HCT116 (cell line): ENCODE measurements at regions not wholly inside any gene's neighbourhood (a gene's known extent, or its start where the extent isn't known, plus 50 kb on each side); places are given as distances from the start of the nearest gene placed in this dataset.

Experiments used
- ATAC-seq: fragments of 200-7000 bp; cut with Tn5 transposase; 2 replicates; pipeline ENCODE4 v1.9.1; 2020; ENCODE audit warnings: mild to moderate bottlenecking, moderate library complexity
- BruUV-seq: library from RNA; stranded (reverse); fragments of 400-500 nt; replicated peaks from 2 replicates; lab custom pipeline; 2021; lab: Mats Ljungman, UMichigan
- CTCF ChIA-PET: fragments of 300-600 bp; sonication (Branson Sonifier 250); formaldehyde crosslinking; loops from one replicate; lab custom pipeline; 2021; ENCODE audit warnings: antibody characterized with exemption; lab: Charles Lee
- POLR2A ChIA-PET: fragments of 300-600, 350-600 bp; sonication (Branson Sonifier 250); formaldehyde crosslinking; loops from one replicate; lab custom pipeline; 2021; ENCODE audit warnings: antibody characterized with exemption; lab: Charles Lee
- RAD21 ChIA-PET, 2 experiments: fragments of 300-600 bp; sonication (Branson Sonifier 250); formaldehyde crosslinking; loops; one replicate each; lab custom pipeline; 2023; ENCODE audit warnings: low total read pairs in 2 of 2; ENCODE audit not compliant: uncharacterized antibody in 2 of 2, unreplicated experiment in 2 of 2, low non-redundant PET in 1 of 2; lab: Charles Lee
- DNase-seq: peaks from one replicate; pipeline ENCODE4 v3.0.0-alpha.2; 2010; ENCODE audit warnings: low read depth, low spot score
- H2AFZ ChIP-seq: fragments of 200-600 bp; shearing (Covaris generic), sonication (generic); 2 replicates; pipeline ENCODE4 v1.6.1; 2017; ENCODE audit warnings: low read depth, mixed run types, mixed read lengths, antibody characterized with exemption, low read length; ENCODE audit not compliant: poor library complexity, severe bottlenecking
- H3K27ac ChIP-seq: 2 replicates; pipeline ENCODE4 v1.5.1; 2012; ENCODE audit warnings: low read depth, low read length
- H3K27me3 ChIP-seq: fragments of 200-600 bp; sonication (generic); 2 replicates; pipeline ENCODE4 v1.6.1; 2016; ENCODE audit warnings: mixed run types, low read length, mixed read lengths; ENCODE audit not compliant: insufficient read depth
- H3K36me3 ChIP-seq, 2 experiments: fragments of 200-500 bp in 1 of 2; fragments of 200-600 bp in 1 of 2; sonication (Bioruptor generic) in 1 of 2; sonication (generic) in 1 of 2; 2 replicates each; pipeline versions ENCODE4 v1.5.1 to v1.6.1; 2014 to 2016; ENCODE audit warnings: low read length in 2 of 2, inconsistent platforms in 1 of 2, mixed read lengths in 1 of 2, mixed run types in 1 of 2; ENCODE audit not compliant: insufficient read depth in 2 of 2, control insufficient read depth in 1 of 2
- H3K4me1 ChIP-seq, 2 experiments: fragments of 200-600 bp in 1 of 2; sonication (generic) in 1 of 2; 2 replicates each; pipeline versions ENCODE4 v1.5.1 to v1.6.1; 2012 to 2017; ENCODE audit warnings: low read length in 2 of 2, inconsistent platforms in 1 of 2, mild to moderate bottlenecking in 1 of 2, mixed read lengths in 1 of 2, mixed run types in 1 of 2, moderate library complexity in 1 of 2; ENCODE audit not compliant: insufficient read depth in 2 of 2, control insufficient read depth in 1 of 2
- H3K4me2 ChIP-seq: fragments of 200-600 bp; sonication (generic); 2 replicates; pipeline ENCODE4 v1.6.1; 2017; ENCODE audit warnings: mixed run types, low read length, mixed read lengths
- H3K4me3 ChIP-seq, 2 experiments: fragments of 200-600 bp in 1 of 2; sonication (generic) in 1 of 2; replicated peaks in 1 of 2; 2 replicates each; pipeline ENCODE4 v1.5.1; 2011 to 2016; ENCODE audit warnings: low read length in 2 of 2, control low read depth in 1 of 2, low read depth in 1 of 2, mild to moderate bottlenecking in 1 of 2, mixed read lengths in 1 of 2, mixed run types in 1 of 2
- H3K79me2 ChIP-seq: fragments of 200-600 bp; sonication (generic); 2 replicates; pipeline ENCODE4 v1.6.1; 2017; ENCODE audit warnings: mild to moderate bottlenecking, mixed run types, low read length, moderate library complexity, mixed read lengths; ENCODE audit not compliant: insufficient read depth
- H3K9ac ChIP-seq: fragments of 200-600 bp; sonication (generic); 2 replicates; pipeline ENCODE4 v1.6.1; 2016; ENCODE audit warnings: low read length, mixed read lengths
- H3K9me2 ChIP-seq: fragments of 200-600 bp; sonication (generic), shearing (Covaris generic); 2 replicates; pipeline ENCODE4 v1.6.1; 2017; ENCODE audit warnings: mixed run types, mild to moderate bottlenecking, moderate library complexity; ENCODE audit not compliant: insufficient read depth
- H3K9me3 ChIP-seq, 2 experiments: fragments of 200-500 bp in 1 of 2; fragments of 200-600 bp in 1 of 2; sonication (Bioruptor generic) in 1 of 2; sonication (generic) in 1 of 2; 2 replicates each; pipeline ENCODE4 v1.6.1; 2014 to 2017; ENCODE audit warnings: low read length in 2 of 2, mixed read lengths in 2 of 2, inconsistent platforms in 1 of 2, low read depth in 1 of 2, mild to moderate bottlenecking in 1 of 2, mixed run types in 1 of 2, moderate library complexity in 1 of 2; ENCODE audit not compliant: control insufficient read depth in 1 of 2, insufficient read depth in 1 of 2
- H4K20me1 ChIP-seq: fragments of 200-600 bp; sonication (generic), shearing (Covaris generic); 2 replicates; pipeline ENCODE4 v1.6.1; 2017; ENCODE audit warnings: mixed run types, mild to moderate bottlenecking, moderate library complexity; ENCODE audit not compliant: insufficient read depth
- CBX3 ChIP-seq: IDR thresholded peaks from 2 replicates; pipeline ENCODE4 v1.6.1; 2012; ENCODE audit warnings: low read depth
- EZH2 ChIP-seq: fragments of 200-600 bp; sonication (generic); IDR thresholded peaks from 2 replicates; pipeline ENCODE4 v1.6.1; 2017; ENCODE audit warnings: antibody characterized with exemption, mixed run types
- FOSL1 ChIP-seq: IDR thresholded peaks from 2 replicates; pipeline ENCODE4 v1.6.1; 2012; ENCODE audit warnings: low read depth
- JUND ChIP-seq: IDR thresholded peaks from 2 replicates; pipeline ENCODE4 v1.6.1; 2012
- POLR2A ChIP-seq: IDR thresholded peaks from 2 replicates; pipeline ENCODE4 v1.7.0; 2011; ENCODE audit warnings: borderline replicate concordance; ENCODE audit not compliant: insufficient read depth, insufficient read length; ENCODE audit errors: extremely low read depth
- POLR2AphosphoS5 ChIP-seq: IDR thresholded peaks from 2 replicates; pipeline ENCODE4 v1.6.1; 2011; ENCODE audit warnings: mild to moderate bottlenecking, low read depth, low read length, moderate library complexity
- SP1 ChIP-seq: IDR thresholded peaks from 2 replicates; pipeline ENCODE4 v1.6.1; 2012; ENCODE audit warnings: low read depth
- SRF ChIP-seq: IDR thresholded peaks from 2 replicates; pipeline ENCODE4 v1.6.1; 2012; ENCODE audit warnings: low read depth
- ZFX ChIP-seq: fragments of 450-650 bp; IDR thresholded peaks from 2 replicates; pipeline ENCODE4 v1.6.1; 2017
- ZNF274 ChIP-seq: fragments of 200-500 bp; sonication (Bioruptor generic); IDR thresholded peaks from 2 replicates; pipeline ENCODE4 v1.6.1; 2014; ENCODE audit warnings: mild to moderate bottlenecking, low read depth, low read length, inconsistent platforms
- intact Hi-C: fragments of 100-400 bp; cut with micrococcal nuclease; formaldehyde crosslinking; loops from 2 replicates; pipeline ENCODE4 v1.10.0; 2022
- TF ChIP-seq, protein P1 (sequence below): IDR thresholded peaks from 2 replicates; pipeline ENCODE4 v1.6.1; 2012
- TF ChIP-seq, protein P2 (sequence below): IDR thresholded peaks from 2 replicates; pipeline ENCODE4 v1.6.1; 2012; ENCODE audit warnings: low read depth
- TF ChIP-seq, protein P3 (sequence below), 3 experiments: fragments of 200-600 bp in 1 of 3; sonication (generic) in 1 of 3; IDR thresholded peaks in 2 of 3; conservative IDR thresholded peaks in 1 of 3; 2 replicates each; pipeline ENCODE4 v1.5.1; 2012 to 2017; ENCODE audit warnings: low read depth in 2 of 3, low read length in 2 of 3, antibody characterized with exemption in 1 of 3, borderline replicate concordance in 1 of 3, control low read depth in 1 of 3, mild to moderate bottlenecking in 1 of 3, mixed read lengths in 1 of 3, mixed run types in 1 of 3, moderate library complexity in 1 of 3; ENCODE audit not compliant: insufficient read depth in 1 of 3

DNA sequence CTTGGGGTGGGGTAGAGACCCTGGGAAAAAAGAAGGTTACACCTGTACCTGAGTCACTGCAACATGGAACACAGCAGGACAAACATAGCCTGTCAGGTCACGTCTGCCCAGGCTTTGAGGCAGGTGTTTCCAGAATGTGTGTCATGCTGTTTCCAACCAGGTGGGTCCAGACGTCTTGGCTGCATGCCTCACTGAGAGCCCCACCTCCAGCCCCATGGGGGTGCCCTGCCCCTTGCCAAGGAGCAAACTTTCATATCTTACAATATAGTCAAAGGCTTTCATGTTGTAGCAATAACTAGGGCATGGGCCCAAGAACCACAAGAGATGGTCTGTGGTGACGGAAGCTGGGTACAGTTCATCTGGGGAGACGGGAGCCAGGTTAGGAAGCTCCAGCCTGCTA, 499.7 kb downstream of the BCL11A start:
- Histone ChIP-seq H3K9ac (no peak overlapping the region), H3K9me3 (no peaks in the 10 kb centered on the region), H3K36me3 (no peaks in the 10 kb centered on the region), H3K4me2 (no peak overlapping the region), H4K20me1 (no peaks in the 10 kb centered on the region), H3K4me1 (no peaks in the 10 kb centered on the region), H3K9me2 (no peaks in the 10 kb centered on the region), H3K79me2 (no peaks in the 10 kb centered on the region), H3K27me3 (no peaks in the 10 kb centered on the region), H3K27ac (no peak overlapping the region), H3K4me3 (no peak overlapping the region), H2AFZ (no peak overlapping the region)
- intact Hi-C loops: no loop called here
- DNase-seq: no peak
- CTCF ChIA-PET: no interaction called here
- TF ChIP-seq SRF (no peak), ZNF274 (no peak), JUND (no peak), CBX3 (no peak), ZFX (no peak), SP1 (no peak), POLR2A (no peak), EZH2 (no peak), FOSL1 (no peak), POLR2AphosphoS5 (no peak)
- TF ChIP-seq, protein P1, sequence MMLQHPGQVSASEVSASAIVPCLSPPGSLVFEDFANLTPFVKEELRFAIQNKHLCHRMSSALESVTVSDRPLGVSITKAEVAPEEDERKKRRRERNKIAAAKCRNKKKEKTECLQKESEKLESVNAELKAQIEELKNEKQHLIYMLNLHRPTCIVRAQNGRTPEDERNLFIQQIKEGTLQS: no peak
- TF ChIP-seq, protein P2, sequence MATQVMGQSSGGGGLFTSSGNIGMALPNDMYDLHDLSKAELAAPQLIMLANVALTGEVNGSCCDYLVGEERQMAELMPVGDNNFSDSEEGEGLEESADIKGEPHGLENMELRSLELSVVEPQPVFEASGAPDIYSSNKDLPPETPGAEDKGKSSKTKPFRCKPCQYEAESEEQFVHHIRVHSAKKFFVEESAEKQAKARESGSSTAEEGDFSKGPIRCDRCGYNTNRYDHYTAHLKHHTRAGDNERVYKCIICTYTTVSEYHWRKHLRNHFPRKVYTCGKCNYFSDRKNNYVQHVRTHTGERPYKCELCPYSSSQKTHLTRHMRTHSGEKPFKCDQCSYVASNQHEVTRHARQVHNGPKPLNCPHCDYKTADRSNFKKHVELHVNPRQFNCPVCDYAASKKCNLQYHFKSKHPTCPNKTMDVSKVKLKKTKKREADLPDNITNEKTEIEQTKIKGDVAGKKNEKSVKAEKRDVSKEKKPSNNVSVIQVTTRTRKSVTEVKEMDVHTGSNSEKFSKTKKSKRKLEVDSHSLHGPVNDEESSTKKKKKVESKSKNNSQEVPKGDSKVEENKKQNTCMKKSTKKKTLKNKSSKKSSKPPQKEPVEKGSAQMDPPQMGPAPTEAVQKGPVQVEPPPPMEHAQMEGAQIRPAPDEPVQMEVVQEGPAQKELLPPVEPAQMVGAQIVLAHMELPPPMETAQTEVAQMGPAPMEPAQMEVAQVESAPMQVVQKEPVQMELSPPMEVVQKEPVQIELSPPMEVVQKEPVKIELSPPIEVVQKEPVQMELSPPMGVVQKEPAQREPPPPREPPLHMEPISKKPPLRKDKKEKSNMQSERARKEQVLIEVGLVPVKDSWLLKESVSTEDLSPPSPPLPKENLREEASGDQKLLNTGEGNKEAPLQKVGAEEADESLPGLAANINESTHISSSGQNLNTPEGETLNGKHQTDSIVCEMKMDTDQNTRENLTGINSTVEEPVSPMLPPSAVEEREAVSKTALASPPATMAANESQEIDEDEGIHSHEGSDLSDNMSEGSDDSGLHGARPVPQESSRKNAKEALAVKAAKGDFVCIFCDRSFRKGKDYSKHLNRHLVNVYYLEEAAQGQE: no peak
- TF ChIP-seq, protein P3, sequence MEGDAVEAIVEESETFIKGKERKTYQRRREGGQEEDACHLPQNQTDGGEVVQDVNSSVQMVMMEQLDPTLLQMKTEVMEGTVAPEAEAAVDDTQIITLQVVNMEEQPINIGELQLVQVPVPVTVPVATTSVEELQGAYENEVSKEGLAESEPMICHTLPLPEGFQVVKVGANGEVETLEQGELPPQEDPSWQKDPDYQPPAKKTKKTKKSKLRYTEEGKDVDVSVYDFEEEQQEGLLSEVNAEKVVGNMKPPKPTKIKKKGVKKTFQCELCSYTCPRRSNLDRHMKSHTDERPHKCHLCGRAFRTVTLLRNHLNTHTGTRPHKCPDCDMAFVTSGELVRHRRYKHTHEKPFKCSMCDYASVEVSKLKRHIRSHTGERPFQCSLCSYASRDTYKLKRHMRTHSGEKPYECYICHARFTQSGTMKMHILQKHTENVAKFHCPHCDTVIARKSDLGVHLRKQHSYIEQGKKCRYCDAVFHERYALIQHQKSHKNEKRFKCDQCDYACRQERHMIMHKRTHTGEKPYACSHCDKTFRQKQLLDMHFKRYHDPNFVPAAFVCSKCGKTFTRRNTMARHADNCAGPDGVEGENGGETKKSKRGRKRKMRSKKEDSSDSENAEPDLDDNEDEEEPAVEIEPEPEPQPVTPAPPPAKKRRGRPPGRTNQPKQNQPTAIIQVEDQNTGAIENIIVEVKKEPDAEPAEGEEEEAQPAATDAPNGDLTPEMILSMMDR (IDR thresholded peaks at IDR 0.05 in 2 of 3, conservative IDR thresholded peaks at IDR 0.05 in 1 of 3; ENCODE audit: borderline replicate concordance in 1 of 3, insufficient read depth in 1 of 3, low read depth in 2 of 3, low read length in 2 of 3): no peak
- BruUV-seq: no TSS peak
- ATAC-seq: no peak
- POLR2A ChIA-PET: no interaction called here
- RAD21 ChIA-PET: no interaction called here
